ENCODE measurements at regions not wholly inside any gene's neighbourhood (a gene's known extent, or its start where the extent isn't known, plus 50 kb on each side); places are given as distances from the start of the nearest gene placed in this dataset.

DNA sequence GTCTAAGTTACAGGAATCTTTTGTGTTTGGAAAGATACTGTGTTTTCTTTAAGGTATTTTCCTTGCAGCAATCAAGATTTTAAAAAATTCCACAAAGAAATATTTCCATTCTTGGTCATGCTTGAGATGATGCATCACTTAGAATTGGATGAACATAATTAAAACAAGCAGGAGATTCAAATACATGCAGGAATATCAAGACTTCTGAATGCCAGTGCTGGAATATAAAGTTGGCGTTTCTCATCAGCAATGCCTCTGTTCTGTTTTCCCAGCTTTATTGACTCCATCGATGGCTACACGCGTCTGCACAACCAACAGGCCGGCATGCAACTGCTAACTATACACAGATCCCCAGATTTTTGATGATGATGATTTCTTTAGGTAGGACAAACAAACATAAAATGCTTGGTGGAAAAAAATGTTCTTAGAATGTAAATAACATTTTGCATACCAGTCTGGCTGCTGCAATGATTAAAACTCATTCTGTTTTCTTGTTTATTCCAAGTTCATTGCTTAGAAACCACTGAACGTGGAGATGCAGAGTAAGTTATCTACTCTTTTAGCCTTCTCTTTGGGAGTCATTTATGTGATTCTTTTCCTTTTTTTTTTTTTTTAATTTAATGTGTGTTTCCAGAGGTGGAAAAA, 91.3 kb upstream of the FAM171A1 start:
- Mint-ChIP-seq H3K27me3 (peaks cover 25% of the 10 kb centered on the region), H3K9me3 (peaks cover 0 to 4% of the 10 kb centered on the region in 2 donors), H3K27ac (no peak overlapping the region), H3K4me3 (no peak overlapping the region), H3K4me1 (peaks cover 5% of the 10 kb centered on the region)
- DNase-seq (no peak), ATAC-seq (no peak)

DNA sequence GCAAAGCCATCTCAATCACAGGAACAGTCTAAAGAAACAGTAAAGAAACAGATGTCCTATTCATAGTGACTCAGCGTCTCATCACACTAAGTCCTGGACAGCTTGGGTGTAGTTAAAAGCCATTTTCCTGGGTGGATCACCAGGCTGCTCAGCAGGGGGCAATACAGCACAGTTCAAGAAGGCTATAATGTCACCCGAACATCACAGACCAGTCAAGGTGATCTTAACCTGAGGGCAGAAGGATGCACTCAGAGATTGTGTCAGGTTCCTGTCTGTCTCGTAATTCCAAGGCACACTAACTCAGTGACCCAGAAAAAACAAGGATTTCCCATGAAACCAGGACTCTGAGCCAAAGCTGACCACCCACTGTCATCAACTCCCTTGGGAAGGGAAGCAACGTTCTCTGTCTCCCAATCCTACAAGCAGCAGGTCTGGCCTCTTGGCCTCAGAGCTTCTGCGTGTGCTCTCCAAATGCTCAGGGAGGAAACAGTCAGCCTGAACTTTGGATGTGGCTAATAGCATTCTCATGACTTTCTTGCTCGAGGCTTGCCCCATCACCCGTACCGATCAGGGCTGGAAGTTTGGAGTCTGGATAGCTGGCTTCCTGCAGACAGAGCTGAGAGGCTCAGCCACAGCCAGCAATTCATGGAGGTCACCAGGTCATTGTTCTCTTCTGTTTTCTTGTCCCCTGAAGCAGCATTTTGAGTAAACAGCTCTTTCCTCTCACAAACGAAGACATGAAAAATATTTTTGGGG, 90.4 kb upstream of the FAM171A1 start:
- H3K9me3 Mint-ChIP-seq = peaks cover 0 to 4% of the 10 kb centered on the region in 2 donors
- H3K4me3 Mint-ChIP-seq = no peak overlapping the region
- peaks cover 5% of the 10 kb centered on the region for H3K4me1 Mint-ChIP-seq
- DNase-seq (no peak), ATAC-seq (peak; percentile 55)
- peaks cover 25% of the 10 kb centered on the region for H3K27me3 Mint-ChIP-seq
- H3K27ac Mint-ChIP-seq = no peak overlapping the region

- Mint-ChIP-seq H3K9me3 (peaks cover 0 to 4% of the 10 kb centered on the region in 2 donors), H3K27me3 (peaks cover 27% of the 10 kb centered on the region), H3K4me1 (peaks cover 5% of the 10 kb centered on the region), H3K4me3 (no peak overlapping the region), H3K27ac (no peak overlapping the region)
- ATAC-seq (no peak), DNase-seq (no peak)
Measured at GRCh38 chr10:15460661-15461060, 89.6 kb upstream of the FAM171A1 start.

DNA sequence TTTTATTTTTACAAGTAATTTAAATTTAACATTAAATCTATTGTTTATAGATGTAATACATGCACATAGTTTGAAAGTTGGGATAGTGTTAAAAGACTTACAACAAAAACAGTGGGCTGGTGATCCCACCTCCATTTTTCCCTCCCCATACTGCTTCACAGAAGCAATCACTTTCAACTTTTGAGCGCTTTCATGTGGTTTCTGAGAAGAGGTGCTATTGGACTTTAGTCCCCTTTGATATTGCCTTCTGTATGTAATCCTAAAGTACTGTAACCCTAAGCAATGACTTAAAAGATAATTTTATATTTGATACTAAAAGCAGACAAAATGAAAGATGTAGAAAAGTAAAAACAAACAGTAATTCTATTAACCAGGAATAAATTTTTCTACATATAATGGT, 88.1 kb upstream of the FAM171A1 start:
- H3K4me3 Mint-ChIP-seq = no peak overlapping the region
- peaks cover 29% of the 10 kb centered on the region for H3K27me3 Mint-ChIP-seq
- DNase-seq (no peak), ATAC-seq (no peak)
- no peaks in the 10 kb centered on the region for H3K9me3 Mint-ChIP-seq
- H3K27ac Mint-ChIP-seq = no peak overlapping the region
- H3K4me1 Mint-ChIP-seq = peaks cover 5% of the 10 kb centered on the region

DNA sequence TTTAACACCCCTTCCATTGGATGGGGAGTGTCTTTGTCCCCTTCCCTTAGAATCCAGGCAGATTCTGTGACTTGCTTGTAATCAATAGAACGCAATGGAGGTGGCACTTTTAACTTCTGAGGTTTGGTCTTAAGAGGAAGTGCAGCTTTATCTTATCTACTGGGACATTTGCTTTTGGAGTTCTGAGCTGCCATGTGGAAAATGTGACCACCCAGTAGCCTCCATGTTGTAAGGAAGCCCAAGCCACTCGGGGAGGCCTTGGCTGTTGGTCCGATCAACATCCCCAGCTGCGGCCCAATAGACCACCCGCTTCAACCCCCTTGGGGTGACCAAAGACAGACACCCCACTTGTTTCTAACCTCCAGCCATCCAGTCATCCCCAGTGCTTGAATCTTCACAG, 86.3 kb upstream of the FAM171A1 start:
- DNase-seq (no peak), ATAC-seq (no peak)
- Mint-ChIP-seq H3K27ac (no peak overlapping the region), H3K9me3 (no peaks in the 10 kb centered on the region), H3K4me1 (peaks cover 5% of the 10 kb centered on the region), H3K27me3 (peaks cover 36% of the 10 kb centered on the region), H3K4me3 (no peak overlapping the region)

- ATAC-seq = no peak
- H3K4me1 Mint-ChIP-seq = peaks cover 5% of the 10 kb centered on the region
Measured at GRCh38 chr10:15455456-15455855, 84.4 kb upstream of the FAM171A1 start.

GRCh38 chr10:15453926-15454325, 82.8 kb upstream of the FAM171A1 start:
- peaks cover 37% of the 10 kb centered on the region for H3K27me3 Mint-ChIP-seq
- no peaks in the 10 kb centered on the region for H3K9me3 Mint-ChIP-seq
- no peak for DNase-seq
- H3K27ac Mint-ChIP-seq = no peak overlapping the region
- peaks cover 5% of the 10 kb centered on the region for H3K4me1 Mint-ChIP-seq
- ATAC-seq = no peak
- no peak overlapping the region for H3K4me3 Mint-ChIP-seq

More at GRCh38 chr10:15455456-15455855, 84.4 kb upstream of the FAM171A1 start:
- Mint-ChIP-seq H3K4me3 (no peak overlapping the region), H3K27me3 (peaks cover 46% of the 10 kb centered on the region), H3K9me3 (no peaks in the 10 kb centered on the region), H3K27ac (no peak overlapping the region)
- no peak for DNase-seq

DNA sequence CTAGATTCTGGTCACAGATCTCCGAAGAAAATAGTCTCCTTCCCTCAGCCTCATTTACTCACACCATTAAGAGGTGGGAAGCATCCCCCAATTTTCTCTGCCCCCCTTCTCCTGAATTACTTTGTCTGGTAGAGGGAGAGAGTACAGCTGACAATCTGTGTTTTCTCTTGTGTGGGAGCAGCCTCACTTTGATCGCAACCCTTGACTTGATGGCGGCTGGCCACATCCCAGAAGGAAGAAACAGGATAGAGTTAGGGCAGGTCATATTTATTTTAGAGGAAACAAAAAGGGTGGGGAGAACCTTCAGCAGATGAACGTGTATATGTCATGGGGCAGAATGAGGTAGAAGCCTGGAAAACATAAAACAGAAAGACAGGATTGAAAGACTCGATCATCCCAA, 82.4 kb upstream of the FAM171A1 start:
- Mint-ChIP-seq H3K9me3 (no peaks in the 10 kb centered on the region), H3K27me3 (peaks cover 40% of the 10 kb centered on the region), H3K27ac (no peak overlapping the region), H3K4me3 (no peak overlapping the region), H3K4me1 (peaks cover under 1% of the 10 kb centered on the region)
- ATAC-seq (no peak), DNase-seq (no peak)

- no peak overlapping the region for H3K27ac Mint-ChIP-seq
- ATAC-seq (no peak), DNase-seq (no peak)
- H3K4me3 Mint-ChIP-seq = no peak overlapping the region
- peaks cover 49% of the 10 kb centered on the region for H3K27me3 Mint-ChIP-seq
- H3K4me1 Mint-ChIP-seq = no peaks in the 10 kb centered on the region
- H3K9me3 Mint-ChIP-seq = no peaks in the 10 kb centered on the region
Measured at GRCh38 chr10:15452545-15452944, 81.5 kb upstream of the FAM171A1 start.

GRCh38 chr10:15451137-15452094, 80.3 kb upstream of the FAM171A1 start:
- Mint-ChIP-seq H3K9me3 (no peaks in the 10 kb centered on the region), H3K4me1 (no peaks in the 10 kb centered on the region), H3K4me3 (no peak overlapping the region), H3K27ac (no peak overlapping the region), H3K27me3 (peaks cover 49% of the 10 kb centered on the region)
- ATAC-seq = no peak
- no peak for DNase-seq

GRCh38 chr10:15448598-15448997, 77.5 kb upstream of the FAM171A1 start:
- no peak overlapping the region for H3K27ac Mint-ChIP-seq
- H3K4me3 Mint-ChIP-seq = no peak overlapping the region

GRCh38 chr10:15445006-15445390, 73.9 kb upstream of the FAM171A1 start:
- no peaks in the 10 kb centered on the region for H3K4me1 Mint-ChIP-seq
- H3K9me3 Mint-ChIP-seq = no peaks in the 10 kb centered on the region
- H3K4me3 Mint-ChIP-seq = no peak overlapping the region
- no peak overlapping the region for H3K27ac Mint-ChIP-seq
- DNase-seq (no peak), ATAC-seq (no peak)
- peaks cover 19% of the 10 kb centered on the region for H3K27me3 Mint-ChIP-seq

More at GRCh38 chr10:15448598-15448997, 77.5 kb upstream of the FAM171A1 start:
- ATAC-seq (no peak), DNase-seq (no peak)
- H3K27me3 Mint-ChIP-seq = peaks cover 40% of the 10 kb centered on the region
- H3K4me1 Mint-ChIP-seq = no peaks in the 10 kb centered on the region
- H3K9me3 Mint-ChIP-seq = no peaks in the 10 kb centered on the region

DNA sequence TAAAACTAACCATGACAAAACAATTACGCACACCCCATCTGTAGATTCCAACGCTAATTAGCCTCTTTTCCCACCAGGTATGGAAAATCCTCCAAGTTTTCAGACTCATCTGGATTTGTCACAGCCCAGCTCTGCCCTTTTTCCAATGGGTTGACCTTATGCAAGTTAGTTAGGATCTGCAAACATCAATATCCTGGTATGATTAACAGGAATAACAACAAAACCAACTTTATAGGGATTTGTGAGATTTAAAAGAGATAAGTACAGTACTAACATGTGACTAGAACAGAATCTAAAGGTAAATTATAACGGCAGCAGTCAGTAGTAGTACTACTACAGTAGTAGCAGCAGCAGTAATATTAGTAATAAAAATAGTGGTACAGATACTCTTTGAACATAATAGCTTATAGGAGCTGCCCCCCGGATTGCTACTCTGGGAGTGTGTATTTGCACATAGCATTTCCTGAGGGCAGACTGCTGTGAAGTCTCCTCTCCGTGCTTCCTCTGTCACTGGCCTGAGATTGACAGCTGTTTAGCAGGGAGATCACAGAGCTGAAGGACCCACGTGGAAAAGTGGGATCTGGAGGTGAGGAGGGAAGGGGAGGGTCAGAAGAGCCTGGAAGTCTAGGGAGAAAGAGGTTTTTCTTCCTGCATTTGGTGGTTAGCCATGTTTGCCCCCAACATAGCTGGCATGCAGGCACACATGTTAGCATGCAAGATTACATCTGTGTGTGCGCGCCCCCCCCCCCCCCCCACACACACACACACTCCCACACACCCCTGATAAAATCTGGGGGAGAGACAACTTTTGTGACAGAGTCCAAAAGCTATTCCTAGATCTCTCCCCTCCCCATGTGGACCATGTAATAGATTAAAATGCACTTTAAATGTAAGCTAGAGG, 73.3 kb upstream of the FAM171A1 start:
- no peak for ATAC-seq

DNA sequence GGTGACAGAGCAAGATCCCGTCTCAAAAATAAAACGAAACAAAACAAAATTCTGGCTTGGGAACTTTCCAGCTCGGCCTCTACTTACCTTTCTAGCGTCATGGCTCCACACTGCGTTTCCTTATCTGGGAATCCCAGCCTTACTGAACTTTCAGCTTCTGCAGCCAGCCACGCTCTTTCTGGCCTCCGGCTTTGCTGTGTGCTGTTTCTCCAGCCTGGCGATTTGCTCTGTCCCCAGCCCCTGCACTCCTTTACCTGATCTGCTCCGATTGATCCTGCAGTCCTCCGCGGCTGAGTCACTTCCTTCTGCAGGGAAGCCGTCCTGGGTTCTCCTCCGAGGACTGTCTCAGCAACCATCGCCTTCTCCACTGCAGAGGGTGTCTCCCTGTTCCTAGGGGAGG, 71.0 kb upstream of the FAM171A1 start:
- H3K4me1 Mint-ChIP-seq = no peaks in the 10 kb centered on the region
- H3K4me3 Mint-ChIP-seq = no peak overlapping the region
- DNase-seq = no peak
- ATAC-seq = no peak
- H3K27me3 Mint-ChIP-seq = peaks cover 26% of the 10 kb centered on the region
- H3K27ac Mint-ChIP-seq = no peak overlapping the region
- no peaks in the 10 kb centered on the region for H3K9me3 Mint-ChIP-seq

More for the DNA sequence above, 73.3 kb upstream of the FAM171A1 start:
- no peak for DNase-seq
- H3K27me3 Mint-ChIP-seq = peaks cover 23% of the 10 kb centered on the region
- H3K9me3 Mint-ChIP-seq = no peaks in the 10 kb centered on the region
- no peaks in the 10 kb centered on the region for H3K4me1 Mint-ChIP-seq
- no peak overlapping the region for H3K4me3 Mint-ChIP-seq
- no peak overlapping the region for H3K27ac Mint-ChIP-seq

GRCh38 chr10:15440204-15440711, 69.2 kb upstream of the FAM171A1 start:
- peaks cover 32% of the 10 kb centered on the region for H3K27me3 Mint-ChIP-seq
- ATAC-seq = no peak

More at GRCh38 chr10:15440204-15440711, 69.2 kb upstream of the FAM171A1 start:
- Mint-ChIP-seq H3K9me3 (no peaks in the 10 kb centered on the region), H3K4me3 (no peak overlapping the region), H3K4me1 (no peaks in the 10 kb centered on the region), H3K27ac (no peak overlapping the region)
- DNase-seq = no peak
